B cell (primary cell): ENCODE measurements at regions not wholly inside any gene's neighbourhood (a gene's known extent, or its start where the extent isn't known, plus 50 kb on each side); places are given as distances from the start of the nearest gene placed in this dataset.

ENCODE experiments used
- ATAC-seq: fragments of 200-7000 bp; cut with Tn5 transposase; one replicate; pipeline ENCODE4 v1.10.0; 2021; ENCODE audit warnings: low read depth, mild to moderate bottlenecking, moderate number of reproducible peaks, moderate library complexity
- CTCF ChIA-PET: fragments of 350-600 bp; sonication (Branson Sonifier 250); formaldehyde crosslinking; loops from one replicate; lab custom pipeline; 2021; ENCODE audit warnings: antibody characterized with exemption, inconsistent platforms; lab: Charles Lee
- POLR2A ChIA-PET: fragments of 350-600 bp; sonication (Branson Sonifier 250); formaldehyde crosslinking; loops from one replicate; lab custom pipeline; 2021; ENCODE audit warnings: antibody characterized with exemption; lab: Charles Lee
- DNase-seq: peaks from one replicate; pipeline ENCODE4 v3.0.0; 2013
- H2AFZ ChIP-seq: 2 replicates; pipeline ENCODE4 v1.6.1; 2012; ENCODE audit warnings: mild to moderate bottlenecking, low read depth, low read length; ENCODE audit not compliant: insufficient read depth, poor library complexity, severe bottlenecking
- H3K27ac ChIP-seq, 2 donors: 1 replicate in 1 of 2; 2 replicates in 1 of 2; pipeline ENCODE4 v1.5.1; 2012 to 2013; ENCODE audit warnings: low read length in 2 of 2, mild to moderate bottlenecking in 2 of 2, moderate library complexity in 1 of 2
- H3K27me3 ChIP-seq, 4 experiments: fragments of 200-600 bp in 1 of 4; sonication (generic) in 1 of 4; replicated peaks in 1 of 4; 1 replicate in 2 of 4; 2 replicates in 2 of 4; pipeline versions ENCODE4 v1.6.1 to v1.7.0; 2013 to 2016; ENCODE audit warnings: low read length in 3 of 4, mild to moderate bottlenecking in 2 of 4, mixed read lengths in 1 of 4, moderate library complexity in 1 of 4; ENCODE audit not compliant: insufficient read depth in 4 of 4, control insufficient read depth in 3 of 4; ENCODE audit errors: control extremely low read depth in 1 of 4
- H3K36me3 ChIP-seq, 2 experiments: replicated peaks in 1 of 2; 1 replicate in 1 of 2; 2 replicates in 1 of 2; pipeline versions ENCODE4 v1.6.1 to v1.7.1; 2013; ENCODE audit warnings: low read length in 1 of 2; ENCODE audit not compliant: insufficient read depth in 2 of 2, control insufficient read depth in 1 of 2; ENCODE audit errors: control extremely low read depth in 1 of 2, extremely low read depth in 1 of 2
- H3K4me1 ChIP-seq, 2 donors: fragments of 200-600 bp in 1 of 2; sonication (generic) in 1 of 2; 1 replicate in 1 of 2; 2 replicates in 1 of 2; pipeline versions ENCODE4 v1.5.1 to v1.6.1; 2013 to 2017; ENCODE audit warnings: low read length in 2 of 2; ENCODE audit not compliant: control insufficient read depth in 2 of 2, insufficient read depth in 2 of 2
- H3K4me2 ChIP-seq: replicated peaks from 2 replicates; pipeline ENCODE3; 2012; ENCODE audit warnings: mild to moderate bottlenecking, low read depth, low read length; ENCODE audit not compliant: poor library complexity, severe bottlenecking
- H3K4me3 ChIP-seq, 5 experiments: fragments of 200-600 bp in 1 of 5; sonication (generic) in 1 of 5; 1 replicate in 3 of 5; 2 replicates in 2 of 5; pipeline versions ENCODE4 v1.5.1 to v1.7.0; 2011 to 2016; ENCODE audit warnings: low read length in 4 of 5, mild to moderate bottlenecking in 4 of 5, low read depth in 2 of 5, control low read depth in 1 of 5, moderate library complexity in 1 of 5; ENCODE audit not compliant: insufficient read depth in 1 of 5; ENCODE audit errors: control extremely low read depth in 1 of 5, extremely low read depth in 1 of 5
- H3K79me2 ChIP-seq: fragments of 200-600 bp; sonication (generic); one replicate; pipeline ENCODE4 v1.6.0; 2016; ENCODE audit warnings: low read length; ENCODE audit not compliant: control insufficient read depth, insufficient read depth
- H3K9ac ChIP-seq: fragments of 200-600 bp; sonication (generic); 2 replicates; pipeline ENCODE4 v1.6.1; 2017; ENCODE audit warnings: mild to moderate bottlenecking, low read length, moderate library complexity
- H3K9me3 ChIP-seq, 3 donors: one replicate each; pipeline versions ENCODE4 v1.6.1 to v1.7.1; 2013; ENCODE audit warnings: low read length in 2 of 3; ENCODE audit not compliant: control insufficient read depth in 2 of 3, insufficient read depth in 1 of 3; ENCODE audit errors: control extremely low read depth in 1 of 3
- H4K20me1 ChIP-seq: 2 replicates; pipeline ENCODE4 v1.6.0; 2012; ENCODE audit warnings: mild to moderate bottlenecking, low read length; ENCODE audit not compliant: insufficient read depth, control insufficient read depth, poor library complexity, severe bottlenecking
- H3K27ac Mint-ChIP-seq: one replicate; pipeline ENCODE4 v1.8.0; 2021; ENCODE audit warnings: mixed read lengths
- H3K27me3 Mint-ChIP-seq: one replicate; pipeline ENCODE4 v1.8.0; 2021; ENCODE audit warnings: mixed read lengths
- H3K4me1 Mint-ChIP-seq: one replicate; pipeline ENCODE4 v1.8.0; 2021; ENCODE audit warnings: mixed read lengths
- H3K4me3 Mint-ChIP-seq: one replicate; pipeline ENCODE4 v1.8.0; 2021; ENCODE audit warnings: mixed read lengths
- H3K9me3 Mint-ChIP-seq: one replicate; pipeline ENCODE4 v1.8.0; 2022; ENCODE audit warnings: mixed read lengths; ENCODE audit not compliant: insufficient read depth
- EZH2 ChIP-seq: IDR thresholded peaks from 2 replicates; pipeline ENCODE4 v1.6.1; 2012; ENCODE audit warnings: borderline replicate concordance, low read depth, mild to moderate bottlenecking, moderate library complexity, low read length; ENCODE audit not compliant: insufficient read depth, poor library complexity, severe bottlenecking
- WGBS: methylation state at CpG from one replicate; pipeline ENCODE4 v1.1.5; 2013; ENCODE audit warnings: missing lambda C conversion rate; ENCODE audit not compliant: insufficient coverage; 5-methylcytosine and 5-hydroxymethylcytosine counted together
- intact Hi-C: fragments of 100-400 bp; cut with micrococcal nuclease; formaldehyde crosslinking; loops from one replicate; pipeline ENCODE4 v1.10.0; 2022
- TF ChIP-seq, protein P1 (sequence below): fragments of 200-600 bp; IDR thresholded peaks from one replicate; pipeline ENCODE4 v1.8.0; 2022; ENCODE audit warnings: antibody characterized with exemption, mild to moderate bottlenecking

DNA sequence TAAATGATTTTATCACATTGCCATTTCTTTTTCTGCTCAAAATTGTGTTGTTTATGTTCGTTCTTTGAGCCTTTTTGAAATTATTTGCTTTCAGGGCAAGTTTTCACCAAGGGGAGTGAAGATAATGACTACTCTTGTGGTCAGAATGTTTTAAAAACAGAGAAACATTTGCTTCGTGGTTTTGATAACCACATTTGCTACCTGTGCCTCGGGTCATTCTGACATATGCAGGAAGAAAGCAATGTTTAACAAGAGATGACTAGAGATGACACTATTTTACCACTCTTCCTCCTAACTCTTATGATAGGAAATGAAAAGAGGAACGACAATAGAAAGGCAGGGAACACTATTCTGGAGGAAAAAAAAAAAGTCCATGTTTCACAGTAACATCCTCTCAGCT, 1496.5 kb upstream of the GOT2 start:
- Histone ChIP-seq H3K36me3 (no peaks in the 10 kb centered on the region), H3K9ac (no peak overlapping the region), H3K27ac (no peak overlapping the region), H3K4me3 (no peak overlapping the region), H3K79me2 (no peaks in the 10 kb centered on the region), H3K4me1 (no peaks in the 10 kb centered on the region), H3K27me3 (no peaks in the 10 kb centered on the region), H3K9me3 (peaks cover 0 to 6% (median 0%) of the 10 kb centered on the region in 3 donors), H4K20me1 (no peaks in the 10 kb centered on the region), H3K4me2 (no peak overlapping the region), H2AFZ (no peak overlapping the region)
- Mint-ChIP-seq H3K9me3 (peaks cover 5% of the 10 kb centered on the region), H3K4me3 (no peak overlapping the region), H3K27ac (no peak overlapping the region), H3K4me1 (no peaks in the 10 kb centered on the region), H3K27me3 (no peaks in the 10 kb centered on the region)
- TF ChIP-seq, protein P1, sequence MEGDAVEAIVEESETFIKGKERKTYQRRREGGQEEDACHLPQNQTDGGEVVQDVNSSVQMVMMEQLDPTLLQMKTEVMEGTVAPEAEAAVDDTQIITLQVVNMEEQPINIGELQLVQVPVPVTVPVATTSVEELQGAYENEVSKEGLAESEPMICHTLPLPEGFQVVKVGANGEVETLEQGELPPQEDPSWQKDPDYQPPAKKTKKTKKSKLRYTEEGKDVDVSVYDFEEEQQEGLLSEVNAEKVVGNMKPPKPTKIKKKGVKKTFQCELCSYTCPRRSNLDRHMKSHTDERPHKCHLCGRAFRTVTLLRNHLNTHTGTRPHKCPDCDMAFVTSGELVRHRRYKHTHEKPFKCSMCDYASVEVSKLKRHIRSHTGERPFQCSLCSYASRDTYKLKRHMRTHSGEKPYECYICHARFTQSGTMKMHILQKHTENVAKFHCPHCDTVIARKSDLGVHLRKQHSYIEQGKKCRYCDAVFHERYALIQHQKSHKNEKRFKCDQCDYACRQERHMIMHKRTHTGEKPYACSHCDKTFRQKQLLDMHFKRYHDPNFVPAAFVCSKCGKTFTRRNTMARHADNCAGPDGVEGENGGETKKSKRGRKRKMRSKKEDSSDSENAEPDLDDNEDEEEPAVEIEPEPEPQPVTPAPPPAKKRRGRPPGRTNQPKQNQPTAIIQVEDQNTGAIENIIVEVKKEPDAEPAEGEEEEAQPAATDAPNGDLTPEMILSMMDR = no peak
- TF ChIP-seq EZH2 = no peak
- ChIA-PET POLR2A (no interaction called here), CTCF (no interaction called here)
- intact Hi-C loops = no loop called here
- no peak for DNase-seq
- no CpG with 5 or more reads among the region's 4 CpGs for whole genome bisulfite sequencing
- no peak for ATAC-seq

- peaks cover 0 to 14% (median 4%) of the 10 kb centered on the region in 3 donors for H3K9me3 ChIP-seq
- POLR2A ChIA-PET = no interaction called here
- H3K79me2 ChIP-seq = no peaks in the 10 kb centered on the region
- Mint-ChIP-seq H3K27me3 (no peaks in the 10 kb centered on the region), H3K4me1 (no peaks in the 10 kb centered on the region), H3K4me3 (no peak overlapping the region), H3K27ac (no peak overlapping the region), H3K9me3 (peaks cover 2% of the 10 kb centered on the region)
- no peak overlapping the region for H2AFZ ChIP-seq
- no peak overlapping the region for H3K4me2 ChIP-seq
- no peak for ATAC-seq
- DNase-seq = no peak
- no peak overlapping the region for H3K4me3 ChIP-seq
- WGBS = no CpG with 5 or more reads among the region's 2 CpGs
- intact Hi-C loops = no loop called here
- no peaks in the 10 kb centered on the region for H3K36me3 ChIP-seq
- H3K4me1 ChIP-seq = no peaks in the 10 kb centered on the region
- no peaks in the 10 kb centered on the region for H3K27me3 ChIP-seq
- no peak overlapping the region for H3K27ac ChIP-seq
- no peak for TF ChIP-seq EZH2
- TF ChIP-seq, protein P1 = no peak
- H4K20me1 ChIP-seq = no peaks in the 10 kb centered on the region
- no peak overlapping the region for H3K9ac ChIP-seq
- CTCF ChIA-PET = no interaction called here
Observed at GRCh38 chr16:60225541-60225940, 1491.4 kb upstream of the GOT2 start.
